GM23338 (cell line): ENCODE measurements at regions not wholly inside any gene's neighbourhood (a gene's known extent, or its start where the extent isn't known, plus 50 kb on each side); places are given as distances from the start of the nearest gene placed in this dataset.

Experiments used
- CREB1 ChIP-seq: fragments of 250-450 bp; sonication (Bioruptor Pico); IDR thresholded peaks from 2 replicates; pipeline ENCODE4 v1.5.0; 2020; ENCODE audit warnings: low read depth, mild to moderate bottlenecking, moderate library complexity
- EZH2 ChIP-seq: fragments of 200-600 bp; sonication (generic); IDR thresholded peaks from one replicate; pipeline ENCODE4 v1.8.0; 2017; ENCODE audit warnings: antibody characterized with exemption, mild to moderate bottlenecking, low read depth; ENCODE audit not compliant: unreplicated experiment
- EZH2phosphoT487 ChIP-seq: fragments of 200-600 bp; sonication (generic); IDR thresholded peaks from one replicate; pipeline ENCODE4 v1.8.1; 2018; ENCODE audit warnings: antibody characterized with exemption; ENCODE audit not compliant: unreplicated experiment
- JUNB ChIP-seq: IDR thresholded peaks from one replicate; pipeline ENCODE4 v1.6.1; 2016; ENCODE audit warnings: antibody characterized with exemption; ENCODE audit not compliant: unreplicated experiment
- NANOG ChIP-seq: IDR thresholded peaks from 2 replicates; pipeline ENCODE4 v1.6.1; 2016; ENCODE audit warnings: antibody characterized with exemption, borderline replicate concordance
- POLR2AphosphoS5 ChIP-seq: IDR thresholded peaks from 2 replicates; pipeline ENCODE4 v1.6.1; 2016; ENCODE audit warnings: antibody characterized with exemption, low read depth
- ZNF114 ChIP-seq: fragments of 250-450 bp; sonication (Bioruptor Pico); IDR thresholded peaks from 2 replicates; pipeline ENCODE4 v1.5.0; 2020; ENCODE audit warnings: mild to moderate bottlenecking, moderate library complexity
- ZNF331 ChIP-seq: fragments of 250-450 bp; sonication (Bioruptor Pico); IDR thresholded peaks from 2 replicates; pipeline ENCODE4 v1.5.0; 2020; ENCODE audit warnings: low read depth, mild to moderate bottlenecking, moderate library complexity
- TF ChIP-seq, protein P1 (sequence below), 2 experiments: fragments of 200-600 bp in 1 of 2; sonication (generic) in 1 of 2; conservative IDR thresholded peaks; 2 replicates each; pipeline versions ENCODE4 v1.5.1 to v1.6.1; 2016 to 2017; ENCODE audit warnings: antibody characterized with exemption in 2 of 2, low read depth in 2 of 2, mild to moderate bottlenecking in 2 of 2, moderate library complexity in 1 of 2
- TF ChIP-seq, protein P2 (sequence below): IDR thresholded peaks from one replicate; pipeline ENCODE4 v1.6.1; 2018; ENCODE audit warnings: antibody characterized with exemption; ENCODE audit not compliant: unreplicated experiment

GRCh38 chr14:28284546-28285300 lies 481.9 kb upstream of the FOXG1 start:
- TF ChIP-seq POLR2AphosphoS5 (no peak), EZH2phosphoT487 (no peak), CREB1 (no peak), EZH2 (no peak), ZNF331 (CRISPR knock-in tag) (no peak), ZNF114 (CRISPR knock-in tag) (no peak), JUNB (no peak), NANOG (no peak)
- TF ChIP-seq, protein P1, sequence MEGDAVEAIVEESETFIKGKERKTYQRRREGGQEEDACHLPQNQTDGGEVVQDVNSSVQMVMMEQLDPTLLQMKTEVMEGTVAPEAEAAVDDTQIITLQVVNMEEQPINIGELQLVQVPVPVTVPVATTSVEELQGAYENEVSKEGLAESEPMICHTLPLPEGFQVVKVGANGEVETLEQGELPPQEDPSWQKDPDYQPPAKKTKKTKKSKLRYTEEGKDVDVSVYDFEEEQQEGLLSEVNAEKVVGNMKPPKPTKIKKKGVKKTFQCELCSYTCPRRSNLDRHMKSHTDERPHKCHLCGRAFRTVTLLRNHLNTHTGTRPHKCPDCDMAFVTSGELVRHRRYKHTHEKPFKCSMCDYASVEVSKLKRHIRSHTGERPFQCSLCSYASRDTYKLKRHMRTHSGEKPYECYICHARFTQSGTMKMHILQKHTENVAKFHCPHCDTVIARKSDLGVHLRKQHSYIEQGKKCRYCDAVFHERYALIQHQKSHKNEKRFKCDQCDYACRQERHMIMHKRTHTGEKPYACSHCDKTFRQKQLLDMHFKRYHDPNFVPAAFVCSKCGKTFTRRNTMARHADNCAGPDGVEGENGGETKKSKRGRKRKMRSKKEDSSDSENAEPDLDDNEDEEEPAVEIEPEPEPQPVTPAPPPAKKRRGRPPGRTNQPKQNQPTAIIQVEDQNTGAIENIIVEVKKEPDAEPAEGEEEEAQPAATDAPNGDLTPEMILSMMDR (conservative IDR thresholded peaks at IDR 0.05; ENCODE audit: low read depth in 2 of 2): no peak
- TF ChIP-seq, protein P2, sequence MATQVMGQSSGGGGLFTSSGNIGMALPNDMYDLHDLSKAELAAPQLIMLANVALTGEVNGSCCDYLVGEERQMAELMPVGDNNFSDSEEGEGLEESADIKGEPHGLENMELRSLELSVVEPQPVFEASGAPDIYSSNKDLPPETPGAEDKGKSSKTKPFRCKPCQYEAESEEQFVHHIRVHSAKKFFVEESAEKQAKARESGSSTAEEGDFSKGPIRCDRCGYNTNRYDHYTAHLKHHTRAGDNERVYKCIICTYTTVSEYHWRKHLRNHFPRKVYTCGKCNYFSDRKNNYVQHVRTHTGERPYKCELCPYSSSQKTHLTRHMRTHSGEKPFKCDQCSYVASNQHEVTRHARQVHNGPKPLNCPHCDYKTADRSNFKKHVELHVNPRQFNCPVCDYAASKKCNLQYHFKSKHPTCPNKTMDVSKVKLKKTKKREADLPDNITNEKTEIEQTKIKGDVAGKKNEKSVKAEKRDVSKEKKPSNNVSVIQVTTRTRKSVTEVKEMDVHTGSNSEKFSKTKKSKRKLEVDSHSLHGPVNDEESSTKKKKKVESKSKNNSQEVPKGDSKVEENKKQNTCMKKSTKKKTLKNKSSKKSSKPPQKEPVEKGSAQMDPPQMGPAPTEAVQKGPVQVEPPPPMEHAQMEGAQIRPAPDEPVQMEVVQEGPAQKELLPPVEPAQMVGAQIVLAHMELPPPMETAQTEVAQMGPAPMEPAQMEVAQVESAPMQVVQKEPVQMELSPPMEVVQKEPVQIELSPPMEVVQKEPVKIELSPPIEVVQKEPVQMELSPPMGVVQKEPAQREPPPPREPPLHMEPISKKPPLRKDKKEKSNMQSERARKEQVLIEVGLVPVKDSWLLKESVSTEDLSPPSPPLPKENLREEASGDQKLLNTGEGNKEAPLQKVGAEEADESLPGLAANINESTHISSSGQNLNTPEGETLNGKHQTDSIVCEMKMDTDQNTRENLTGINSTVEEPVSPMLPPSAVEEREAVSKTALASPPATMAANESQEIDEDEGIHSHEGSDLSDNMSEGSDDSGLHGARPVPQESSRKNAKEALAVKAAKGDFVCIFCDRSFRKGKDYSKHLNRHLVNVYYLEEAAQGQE: no peak
